DOHH2 (cell line): ENCODE measurements at regions not wholly inside any gene's neighbourhood (a gene's known extent, or its start where the extent isn't known, plus 50 kb on each side); places are given as distances from the start of the nearest gene placed in this dataset.

Source experiments
- EZH2phosphoT487 ChIP-seq: fragments of 200-600 bp; sonication (generic); IDR thresholded peaks from 2 replicates; pipeline ENCODE4 v1.6.1; 2017; ENCODE audit warnings: borderline replicate concordance, mild to moderate bottlenecking, antibody characterized with exemption, low read length, moderate library complexity, mixed read lengths
- TF ChIP-seq, protein P1 (sequence below): fragments of 200-600 bp; sonication (generic); IDR thresholded peaks from one replicate; pipeline ENCODE4 v1.5.1; 2014; ENCODE audit warnings: antibody characterized with exemption, mild to moderate bottlenecking, low read depth, low read length; ENCODE audit not compliant: poor library complexity, severe bottlenecking

DNA sequence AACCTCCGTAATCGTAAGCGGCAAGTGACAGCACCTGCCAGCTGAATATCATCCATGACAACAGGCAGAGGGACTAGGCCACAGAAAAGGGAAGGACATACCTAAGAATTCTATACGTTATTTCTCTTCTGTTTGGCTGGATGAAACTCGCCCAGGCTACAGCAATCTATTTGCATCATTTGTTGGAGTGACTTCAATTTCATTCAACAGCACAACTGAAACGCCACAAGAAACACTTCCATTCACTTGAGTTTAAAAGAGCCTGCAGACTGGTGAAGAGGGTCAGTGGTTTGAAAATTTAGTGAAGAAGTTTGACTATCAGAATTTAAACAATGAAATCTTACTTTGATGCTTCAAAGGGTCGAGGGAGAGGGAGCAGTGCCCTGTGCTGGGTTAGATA, 378.7 kb downstream of the LMO4 start:
- TF ChIP-seq, protein P1, sequence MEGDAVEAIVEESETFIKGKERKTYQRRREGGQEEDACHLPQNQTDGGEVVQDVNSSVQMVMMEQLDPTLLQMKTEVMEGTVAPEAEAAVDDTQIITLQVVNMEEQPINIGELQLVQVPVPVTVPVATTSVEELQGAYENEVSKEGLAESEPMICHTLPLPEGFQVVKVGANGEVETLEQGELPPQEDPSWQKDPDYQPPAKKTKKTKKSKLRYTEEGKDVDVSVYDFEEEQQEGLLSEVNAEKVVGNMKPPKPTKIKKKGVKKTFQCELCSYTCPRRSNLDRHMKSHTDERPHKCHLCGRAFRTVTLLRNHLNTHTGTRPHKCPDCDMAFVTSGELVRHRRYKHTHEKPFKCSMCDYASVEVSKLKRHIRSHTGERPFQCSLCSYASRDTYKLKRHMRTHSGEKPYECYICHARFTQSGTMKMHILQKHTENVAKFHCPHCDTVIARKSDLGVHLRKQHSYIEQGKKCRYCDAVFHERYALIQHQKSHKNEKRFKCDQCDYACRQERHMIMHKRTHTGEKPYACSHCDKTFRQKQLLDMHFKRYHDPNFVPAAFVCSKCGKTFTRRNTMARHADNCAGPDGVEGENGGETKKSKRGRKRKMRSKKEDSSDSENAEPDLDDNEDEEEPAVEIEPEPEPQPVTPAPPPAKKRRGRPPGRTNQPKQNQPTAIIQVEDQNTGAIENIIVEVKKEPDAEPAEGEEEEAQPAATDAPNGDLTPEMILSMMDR = no peak
- no peak for TF ChIP-seq EZH2phosphoT487
